Smooth muscle cell (in vitro differentiated cells): ENCODE measurements at regions not wholly inside any gene's neighbourhood (a gene's known extent, or its start where the extent isn't known, plus 50 kb on each side); places are given as distances from the start of the nearest gene placed in this dataset.

ENCODE experiments used
- DNase-seq: peaks from one replicate; lab custom pipeline; 2025; ENCODE audit not compliant: unreplicated experiment; lab: John Stamatoyannopoulos, UW
- H2AFZ ChIP-seq: fragments of 200-600 bp; sonication (generic); 2 replicates; pipeline ENCODE4 v1.6.0; 2016; ENCODE audit warnings: antibody characterized with exemption, low read depth, mild to moderate bottlenecking
- H3F3A ChIP-seq: fragments of 200-600 bp; sonication (generic); 2 replicates; pipeline ENCODE4 v1.6.0; 2017; ENCODE audit warnings: antibody characterized with exemption, low read depth
- H3K27ac ChIP-seq: fragments of 200-600 bp; sonication (generic); 2 replicates; pipeline ENCODE4 v1.5.1; 2016; ENCODE audit warnings: low read depth, mild to moderate bottlenecking
- H3K27me3 ChIP-seq: fragments of 200-600 bp; sonication (generic); 2 replicates; pipeline ENCODE4 v1.6.1; 2016; ENCODE audit warnings: low read depth, mild to moderate bottlenecking
- H3K36me3 ChIP-seq: fragments of 200-600 bp; sonication (generic); 2 replicates; pipeline ENCODE4 v1.5.1; 2016; ENCODE audit warnings: low read depth
- H3K4me1 ChIP-seq: fragments of 200-600 bp; sonication (generic); 2 replicates; pipeline ENCODE4 v1.5.1; 2016; ENCODE audit warnings: low read depth
- H3K4me2 ChIP-seq: fragments of 200-600 bp; sonication (generic); 2 replicates; pipeline ENCODE4 v1.6.0; 2016; ENCODE audit warnings: mild to moderate bottlenecking
- H3K4me3 ChIP-seq: fragments of 200-600 bp; sonication (generic); 2 replicates; pipeline ENCODE4 v1.5.1; 2016; ENCODE audit warnings: mild to moderate bottlenecking
- H3K79me2 ChIP-seq: fragments of 200-600 bp; sonication (generic); 2 replicates; pipeline ENCODE4 v1.6.0; 2016; ENCODE audit warnings: low read depth, mild to moderate bottlenecking
- H3K9ac ChIP-seq: fragments of 200-600 bp; sonication (generic); 2 replicates; pipeline ENCODE4 v1.6.0; 2016; ENCODE audit warnings: low read depth
- H3K9me3 ChIP-seq: fragments of 200-600 bp; sonication (generic); replicated peaks from 2 replicates; pipeline ENCODE4 v1.5.1; 2016; ENCODE audit warnings: low read depth
- H4K20me1 ChIP-seq: fragments of 200-600 bp; sonication (generic); 2 replicates; pipeline ENCODE4 v1.6.0; 2016; ENCODE audit warnings: low read depth
- WGBS: methylation state at CpG from one replicate; pipeline ENCODE4 v1.1.7; 2016; ENCODE audit warnings: low lambda C conversion rate; 5-methylcytosine and 5-hydroxymethylcytosine counted together
- TF ChIP-seq, protein P1 (sequence below): fragments of 200-600 bp; sonication (generic); IDR thresholded peaks from 2 replicates; pipeline ENCODE4 v1.5.1; 2017; ENCODE audit warnings: borderline replicate concordance, mild to moderate bottlenecking, antibody characterized with exemption; ENCODE audit not compliant: insufficient read depth, poor library complexity, severe bottlenecking

DNA sequence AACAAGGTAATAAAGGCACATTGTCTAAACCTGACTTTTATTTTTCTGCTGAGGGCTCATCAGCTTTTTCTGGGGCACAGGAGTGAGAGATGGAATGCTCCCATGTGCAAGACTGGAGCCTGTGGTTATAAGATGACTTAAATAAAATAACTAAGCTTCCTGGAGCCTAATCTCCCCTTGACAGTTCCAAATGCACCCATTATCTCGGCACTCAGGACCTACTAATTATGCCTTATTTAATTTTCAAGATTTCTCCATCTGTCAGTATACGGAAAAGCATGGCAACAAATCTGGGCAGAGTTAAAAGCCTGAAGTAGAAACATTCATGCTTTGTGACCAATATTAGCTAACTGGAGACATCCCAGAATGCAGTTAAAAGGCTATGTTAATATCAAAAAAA, 416.7 kb upstream of the TEX13C start:
- Histone ChIP-seq H3K27me3 (no peaks in the 10 kb centered on the region), H3K9ac (no peak overlapping the region), H3K4me2 (no peak overlapping the region), H2AFZ (no peak overlapping the region), H3K9me3 (peaks cover 3% of the 10 kb centered on the region), H4K20me1 (no peaks in the 10 kb centered on the region), H3K27ac (no peak overlapping the region), H3K4me3 (no peak overlapping the region), H3K4me1 (no peaks in the 10 kb centered on the region), H3K79me2 (no peaks in the 10 kb centered on the region), H3F3A (no peaks in the 10 kb centered on the region), H3K36me3 (no peaks in the 10 kb centered on the region)
- 70% methylated on average over 2 of the region's 2 CpGs for WGBS
- TF ChIP-seq, protein P1, sequence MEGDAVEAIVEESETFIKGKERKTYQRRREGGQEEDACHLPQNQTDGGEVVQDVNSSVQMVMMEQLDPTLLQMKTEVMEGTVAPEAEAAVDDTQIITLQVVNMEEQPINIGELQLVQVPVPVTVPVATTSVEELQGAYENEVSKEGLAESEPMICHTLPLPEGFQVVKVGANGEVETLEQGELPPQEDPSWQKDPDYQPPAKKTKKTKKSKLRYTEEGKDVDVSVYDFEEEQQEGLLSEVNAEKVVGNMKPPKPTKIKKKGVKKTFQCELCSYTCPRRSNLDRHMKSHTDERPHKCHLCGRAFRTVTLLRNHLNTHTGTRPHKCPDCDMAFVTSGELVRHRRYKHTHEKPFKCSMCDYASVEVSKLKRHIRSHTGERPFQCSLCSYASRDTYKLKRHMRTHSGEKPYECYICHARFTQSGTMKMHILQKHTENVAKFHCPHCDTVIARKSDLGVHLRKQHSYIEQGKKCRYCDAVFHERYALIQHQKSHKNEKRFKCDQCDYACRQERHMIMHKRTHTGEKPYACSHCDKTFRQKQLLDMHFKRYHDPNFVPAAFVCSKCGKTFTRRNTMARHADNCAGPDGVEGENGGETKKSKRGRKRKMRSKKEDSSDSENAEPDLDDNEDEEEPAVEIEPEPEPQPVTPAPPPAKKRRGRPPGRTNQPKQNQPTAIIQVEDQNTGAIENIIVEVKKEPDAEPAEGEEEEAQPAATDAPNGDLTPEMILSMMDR: no peak
- no peak for DNase-seq

DNA sequence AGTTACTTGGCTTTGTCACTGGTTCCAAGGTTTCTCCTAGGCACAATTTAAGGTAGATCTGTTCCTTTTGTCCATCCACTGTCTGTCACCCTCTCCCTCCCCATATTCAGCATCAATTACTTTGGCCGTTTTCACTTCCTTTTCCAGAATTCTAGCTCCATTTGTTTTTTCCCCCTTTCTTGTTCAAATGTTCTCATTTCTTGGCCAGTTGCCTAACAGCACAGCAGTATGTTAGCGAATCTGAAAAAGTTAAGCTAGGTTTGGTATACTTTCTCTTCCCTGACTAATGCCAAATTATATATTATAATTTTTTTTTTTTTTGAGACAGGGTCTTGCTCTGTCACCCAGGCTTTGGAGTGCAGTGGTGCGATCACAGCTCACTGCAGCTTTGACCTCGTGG, 409.1 kb upstream of the TEX13C start:
- H3K4me3 ChIP-seq: no peak overlapping the region
- TF ChIP-seq, protein P1: no peak
- H3K4me2 ChIP-seq: no peak overlapping the region
- no peak for DNase-seq
- 75% methylated on average over 4 of the region's 4 CpGs for WGBS
- no peaks in the 10 kb centered on the region for H3K36me3 ChIP-seq
- no peak overlapping the region for H3K27ac ChIP-seq
- peaks cover 3% of the 10 kb centered on the region for H3K9me3 ChIP-seq
- H3K4me1 ChIP-seq: no peaks in the 10 kb centered on the region
- H3K79me2 ChIP-seq: no peaks in the 10 kb centered on the region
- no peaks in the 10 kb centered on the region for H4K20me1 ChIP-seq
- H3F3A ChIP-seq: no peaks in the 10 kb centered on the region
- no peak overlapping the region for H3K9ac ChIP-seq
- H3K27me3 ChIP-seq: no peaks in the 10 kb centered on the region
- H2AFZ ChIP-seq: no peak overlapping the region

DNA sequence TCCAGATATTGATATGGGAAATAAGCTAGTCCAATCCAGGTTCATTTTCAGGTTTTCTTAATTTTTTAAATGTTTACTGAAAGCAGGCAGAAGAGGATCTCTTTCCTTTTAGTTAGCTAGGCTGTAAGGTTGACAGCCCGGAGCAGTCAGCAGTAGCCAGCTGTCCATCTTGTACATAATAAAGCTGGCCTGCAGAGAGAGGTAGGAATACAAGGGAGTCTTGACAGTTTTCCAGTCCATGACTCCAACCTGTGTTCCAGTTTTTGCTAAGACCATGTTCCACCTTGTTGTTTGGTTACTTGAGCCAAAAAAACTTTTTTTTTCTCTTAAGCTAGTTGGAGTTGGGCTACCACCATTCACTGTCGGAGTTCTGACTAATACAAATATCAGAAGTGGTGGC, 402.7 kb upstream of the TEX13C start:
- Histone ChIP-seq H4K20me1 (no peaks in the 10 kb centered on the region), H3K9ac (no peak overlapping the region), H3K79me2 (no peaks in the 10 kb centered on the region), H3K9me3 (peaks cover 4% of the 10 kb centered on the region), H3F3A (no peaks in the 10 kb centered on the region), H3K4me2 (no peak overlapping the region), H3K4me3 (no peak overlapping the region), H3K4me1 (no peaks in the 10 kb centered on the region), H3K36me3 (no peaks in the 10 kb centered on the region), H3K27ac (no peak overlapping the region), H2AFZ (no peak overlapping the region), H3K27me3 (no peaks in the 10 kb centered on the region)
- DNase-seq: no peak
- TF ChIP-seq, protein P1: no peak
- WGBS: 71% methylated on average over 2 of the region's 2 CpGs

DNA sequence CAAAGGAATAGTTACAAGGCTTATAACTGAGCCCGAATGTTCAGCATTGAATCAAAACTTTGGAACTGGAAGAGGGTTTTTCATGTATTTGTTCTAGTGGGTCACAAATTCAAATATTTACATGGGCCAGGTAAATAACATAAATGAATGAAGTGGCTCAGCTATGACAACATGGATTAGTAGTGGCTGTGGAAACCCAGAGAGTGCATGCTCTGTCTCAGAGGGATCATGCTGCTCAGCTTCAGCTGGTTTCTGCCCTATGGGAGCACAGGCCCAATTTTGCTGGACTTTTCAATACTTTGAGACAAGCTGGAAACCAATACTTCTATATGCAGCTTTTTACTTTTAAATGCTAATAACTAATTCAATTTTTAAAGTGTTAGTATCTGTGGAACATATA, 394.0 kb upstream of the TEX13C start:
- Histone ChIP-seq H3K27me3 (no peaks in the 10 kb centered on the region), H3K27ac (no peak overlapping the region), H3K9ac (no peak overlapping the region), H3F3A (no peaks in the 10 kb centered on the region), H3K4me1 (no peaks in the 10 kb centered on the region), H3K4me2 (no peak overlapping the region), H3K36me3 (no peaks in the 10 kb centered on the region), H3K79me2 (no peaks in the 10 kb centered on the region), H3K9me3 (no peaks in the 10 kb centered on the region), H2AFZ (no peak overlapping the region), H3K4me3 (no peak overlapping the region), H4K20me1 (no peaks in the 10 kb centered on the region)
- 84% methylated on average over 1 of the region's 1 CpG for WGBS
- no peak for DNase-seq
- TF ChIP-seq, protein P1: no peak
